ENCODE measurements at regions not wholly inside any gene's neighbourhood (a gene's known extent, or its start where the extent isn't known, plus 50 kb on each side); places are given as distances from the start of the nearest gene placed in this dataset.
"Not testable (repeated sequence)": the region's sequence is repeated elsewhere in the genome, so short reads cannot be mapped to it uniquely, and the experiment has no call there.

- no peak for DNase-seq (ENCODE audit: low read depth in 1 of 2, low spot score in 1 of 2)
- no peak overlapping the region for H3K27ac ChIP-seq
- no peaks in the 10 kb centered on the region for H3K4me1 ChIP-seq (ENCODE audit: low read depth)
- TF ChIP-seq CTCF (IDR thresholded peaks at IDR 0.05; ENCODE audit: low read depth, low read length): no peak
- no peaks in the 10 kb centered on the region for H3K36me3 ChIP-seq
- no peaks in the 10 kb centered on the region for H3K9me3 ChIP-seq (ENCODE audit: low read depth)
- H3K27me3 ChIP-seq: no peaks in the 10 kb centered on the region
- no peak overlapping the region for H3K4me3 ChIP-seq
Measured at GRCh38 chr16:21526923-21527807, 72.2 kb upstream of the METTL9 start.

DNA sequence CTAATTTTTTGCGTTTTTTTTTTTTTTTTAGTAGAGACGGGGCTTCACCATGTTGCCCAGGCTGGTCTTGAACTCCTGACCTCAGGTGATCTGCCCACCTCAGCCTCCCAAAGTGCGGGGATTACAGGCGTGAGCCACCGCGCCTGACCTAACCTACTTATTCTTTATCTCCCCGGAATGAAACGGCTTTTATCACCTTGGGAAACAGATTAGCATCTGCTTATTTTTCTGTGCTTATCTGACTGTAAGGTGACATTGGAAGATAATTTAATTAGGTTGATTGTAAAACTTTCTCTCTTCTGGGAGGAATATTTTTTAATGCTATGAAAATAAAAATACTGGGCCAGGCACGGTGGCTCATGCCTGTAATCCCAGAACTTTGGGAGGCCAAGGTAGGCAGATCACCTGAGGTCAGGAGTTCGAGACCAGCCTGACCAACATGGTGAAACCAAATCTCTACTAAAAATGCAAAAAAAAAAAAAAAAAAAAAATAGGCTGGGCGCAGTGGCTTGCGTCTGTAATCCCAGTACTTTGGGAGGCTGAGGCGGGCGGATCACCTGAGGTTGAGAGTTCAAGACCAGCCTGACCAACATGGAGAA is 70.2 kb upstream of the METTL9 start:
- H3K27ac ChIP-seq; H3K36me3 ChIP-seq; H3K4me1 ChIP-seq (ENCODE audit: low read depth); H3K27me3 ChIP-seq; H3K9me3 ChIP-seq (ENCODE audit: low read depth); H3K4me3 ChIP-seq; DNase-seq (ENCODE audit: low read depth in 1 of 2, low spot score in 1 of 2): not testable (repeated sequence)

DNA sequence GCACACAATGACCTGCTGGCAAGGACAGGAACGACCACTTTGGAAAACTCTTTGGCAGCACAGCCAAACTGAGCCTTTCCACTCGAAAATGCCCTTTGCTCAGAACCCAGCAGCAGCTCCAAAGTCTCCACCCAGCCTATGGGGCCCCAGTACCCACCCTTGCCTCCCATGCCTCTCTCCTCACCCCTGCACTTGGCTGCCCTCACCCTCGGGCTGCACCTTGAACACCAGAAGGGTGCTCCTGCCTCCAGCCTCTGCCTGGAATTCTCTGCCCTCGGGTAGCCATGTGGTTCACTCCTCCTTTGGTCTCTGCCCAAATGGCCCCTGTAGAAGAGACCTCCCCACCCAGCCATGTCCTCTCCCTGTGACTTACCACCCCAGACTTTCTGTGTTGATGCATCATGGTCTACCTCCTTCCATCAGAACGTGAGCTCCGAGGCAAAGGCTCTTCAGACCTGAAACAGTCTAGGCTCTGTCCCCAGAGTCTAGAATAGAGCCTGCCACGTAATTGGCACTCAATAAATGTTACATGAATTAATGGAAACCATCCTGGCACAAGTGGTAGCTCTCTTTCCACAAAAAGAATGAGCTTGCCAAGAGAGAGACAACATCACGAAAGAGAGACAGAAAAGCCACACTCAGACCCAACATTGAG is 68.5 kb upstream of the METTL9 start:
- H3K4me1 ChIP-seq (ENCODE audit: low read depth); H3K36me3 ChIP-seq: not testable (repeated sequence)

DNA sequence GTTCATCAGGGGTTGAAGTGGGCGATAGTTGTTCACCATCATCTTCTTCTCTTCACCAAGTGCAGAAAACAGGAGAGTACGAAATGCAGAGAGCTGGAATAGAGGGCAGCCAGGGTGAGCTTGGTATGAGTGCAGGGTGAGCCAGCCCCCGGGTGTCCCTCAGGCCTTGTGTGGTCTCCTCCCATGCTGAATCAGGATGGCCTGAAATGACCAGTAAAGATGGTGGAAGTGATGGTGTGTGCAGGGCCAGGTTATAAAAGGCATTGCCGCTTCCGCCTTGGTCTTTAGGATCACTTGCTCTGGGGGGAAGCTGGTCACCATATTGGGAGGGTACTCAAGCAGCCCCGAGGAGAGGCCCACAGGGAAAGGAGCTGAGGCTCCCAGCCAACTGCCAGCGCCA is 66.4 kb upstream of the METTL9 start:
- not testable (repeated sequence) for H3K4me1 ChIP-seq (ENCODE audit: low read depth); H3K27ac ChIP-seq; H3K4me3 ChIP-seq; H3K27me3 ChIP-seq; H3K36me3 ChIP-seq; DNase-seq (ENCODE audit: low read depth in 1 of 2, low spot score in 1 of 2); H3K9me3 ChIP-seq (ENCODE audit: low read depth)

More for the DNA sequence above, 68.5 kb upstream of the METTL9 start:
- H3K27me3 ChIP-seq; H3K9me3 ChIP-seq (ENCODE audit: low read depth); H3K4me3 ChIP-seq; DNase-seq (ENCODE audit: low read depth in 1 of 2, low spot score in 1 of 2); H3K27ac ChIP-seq: not testable (repeated sequence)

DNA sequence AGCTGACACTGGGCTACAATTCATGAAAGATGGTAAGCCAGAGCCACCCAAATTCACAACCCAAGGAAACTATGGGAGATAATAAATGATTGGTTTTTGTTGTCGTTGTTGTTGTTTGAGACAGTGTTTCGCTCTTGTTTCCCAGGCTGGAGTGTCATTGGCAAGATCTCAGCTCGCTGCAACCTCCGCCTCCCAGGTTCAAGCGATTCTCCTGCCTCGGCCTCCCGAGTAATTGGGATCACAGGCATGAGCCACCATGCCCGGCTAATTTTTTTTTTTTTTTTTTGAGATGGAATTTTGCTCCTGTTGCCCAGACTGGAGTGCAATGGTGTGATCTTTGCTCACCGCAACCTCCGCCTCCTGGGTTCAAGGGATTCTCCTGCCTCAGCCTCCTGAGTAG is 65.9 kb upstream of the METTL9 start:
- H3K4me3 ChIP-seq; H3K36me3 ChIP-seq; DNase-seq (ENCODE audit: low read depth in 1 of 2, low spot score in 1 of 2): not testable (repeated sequence)

GRCh38 chr16:21534561-21534960 is 64.8 kb upstream of the METTL9 start:
- not testable (repeated sequence) for H3K36me3 ChIP-seq; H3K4me3 ChIP-seq; H3K27ac ChIP-seq; H3K27me3 ChIP-seq; DNase-seq (ENCODE audit: low read depth in 1 of 2, low spot score in 1 of 2); H3K9me3 ChIP-seq (ENCODE audit: low read depth); H3K4me1 ChIP-seq (ENCODE audit: low read depth)

More for the DNA sequence above, 65.9 kb upstream of the METTL9 start:
- not testable (repeated sequence) for H3K27ac ChIP-seq; H3K27me3 ChIP-seq; H3K4me1 ChIP-seq (ENCODE audit: low read depth); H3K9me3 ChIP-seq (ENCODE audit: low read depth)

DNA sequence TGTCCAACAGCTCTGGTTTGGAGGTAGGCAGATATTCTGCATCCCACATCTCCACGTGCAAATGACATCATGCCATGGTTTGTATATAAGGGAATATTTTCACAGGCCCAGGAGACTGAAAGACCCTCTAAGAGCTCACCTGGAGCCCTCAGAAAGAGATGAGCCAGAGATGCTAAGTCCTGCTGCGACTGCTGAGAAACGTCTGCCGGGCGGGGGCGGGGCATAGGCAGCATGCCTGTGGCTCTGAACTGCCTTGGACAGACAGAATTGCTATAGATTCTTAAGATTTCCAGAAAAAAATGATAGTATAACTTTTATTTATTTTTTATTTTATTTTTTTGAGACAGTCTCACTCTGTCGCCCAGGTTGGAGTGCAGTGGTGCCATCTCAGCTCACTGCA is 64.2 kb upstream of the METTL9 start:
- H3K9me3 ChIP-seq (ENCODE audit: low read depth); H3K27me3 ChIP-seq: not testable (repeated sequence)

DNA sequence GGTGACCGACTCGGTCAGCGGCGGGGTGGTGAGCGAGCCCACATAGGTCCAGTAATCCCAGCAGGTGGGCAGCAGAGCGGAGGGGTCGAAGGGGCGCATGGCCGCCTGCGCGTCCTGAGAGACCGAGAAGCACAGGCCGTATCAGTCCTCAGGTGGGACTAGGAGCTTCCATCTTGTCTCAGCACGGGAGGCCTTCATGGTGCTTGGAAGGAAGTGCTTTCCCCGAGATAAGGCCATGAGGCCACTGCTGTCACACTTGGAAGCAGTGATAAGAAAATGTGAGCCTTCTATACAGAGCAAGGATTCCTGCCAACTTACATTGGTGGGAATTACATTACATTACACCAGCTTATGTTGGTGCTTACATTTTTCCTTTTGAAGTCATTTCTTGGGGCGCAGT is 62.6 kb upstream of the METTL9 start:
- not testable (repeated sequence) for H3K27ac ChIP-seq; H3K9me3 ChIP-seq (ENCODE audit: low read depth); H3K4me3 ChIP-seq; H3K4me1 ChIP-seq (ENCODE audit: low read depth); DNase-seq (ENCODE audit: low read depth in 1 of 2, low spot score in 1 of 2); H3K36me3 ChIP-seq; H3K27me3 ChIP-seq

More for the DNA sequence above, 64.2 kb upstream of the METTL9 start:
- not testable (repeated sequence) for H3K4me3 ChIP-seq; DNase-seq (ENCODE audit: low read depth in 1 of 2, low spot score in 1 of 2); H3K4me1 ChIP-seq (ENCODE audit: low read depth); H3K36me3 ChIP-seq; H3K27ac ChIP-seq

DNA sequence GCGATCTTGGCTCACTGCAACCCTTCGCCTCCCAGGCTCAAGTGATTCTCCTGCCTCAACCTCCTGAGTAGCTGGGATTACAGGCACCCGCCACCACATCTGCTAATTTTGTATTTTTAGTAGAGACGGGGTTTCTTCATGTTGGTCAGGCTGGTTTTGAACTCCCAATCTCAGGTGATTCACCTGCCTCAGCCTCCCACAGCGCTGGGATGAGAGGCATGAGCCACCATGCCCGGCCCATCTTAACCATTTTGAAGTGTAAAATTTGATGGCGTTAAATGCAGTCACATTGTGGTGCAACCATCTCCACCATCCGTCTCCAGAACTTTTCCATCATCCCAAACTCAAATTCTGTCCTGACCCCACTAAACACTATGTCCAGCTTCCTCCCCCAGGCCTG is 61.8 kb upstream of the METTL9 start:
- H3K36me3 ChIP-seq; H3K4me3 ChIP-seq; H3K27ac ChIP-seq; H3K9me3 ChIP-seq (ENCODE audit: low read depth); H3K4me1 ChIP-seq (ENCODE audit: low read depth); DNase-seq (ENCODE audit: low read depth in 1 of 2, low spot score in 1 of 2); H3K27me3 ChIP-seq: not testable (repeated sequence)

DNA sequence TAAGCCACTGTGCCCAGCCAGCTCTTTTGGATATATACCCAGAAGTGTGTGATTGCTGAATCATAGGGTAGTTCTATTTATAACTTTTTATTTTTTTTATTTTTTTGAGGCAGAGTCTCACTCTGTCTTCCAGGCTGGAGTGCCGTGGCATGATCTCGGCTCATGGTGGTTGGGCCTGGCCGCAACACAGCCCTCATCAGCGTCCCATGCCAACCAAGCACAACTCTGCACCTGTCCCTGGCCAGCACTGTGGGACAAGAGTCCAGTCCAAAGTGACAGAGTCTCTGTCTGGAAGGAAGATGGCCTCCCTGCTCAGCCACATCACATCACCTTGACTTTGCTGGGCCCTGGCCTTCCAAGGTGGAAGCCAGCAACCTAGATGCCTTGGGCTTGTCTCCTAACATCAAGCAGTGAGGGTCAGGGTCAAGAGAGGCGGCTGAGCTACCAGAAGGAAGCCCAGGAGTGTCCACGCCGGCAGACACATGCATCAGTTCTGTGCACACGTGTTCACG is 60.2 kb upstream of the METTL9 start:
- H3K27ac ChIP-seq; H3K9me3 ChIP-seq (ENCODE audit: low read depth); H3K4me3 ChIP-seq; H3K36me3 ChIP-seq; DNase-seq (ENCODE audit: low read depth in 1 of 2, low spot score in 1 of 2); H3K4me1 ChIP-seq (ENCODE audit: low read depth); H3K27me3 ChIP-seq: not testable (repeated sequence)

DNA sequence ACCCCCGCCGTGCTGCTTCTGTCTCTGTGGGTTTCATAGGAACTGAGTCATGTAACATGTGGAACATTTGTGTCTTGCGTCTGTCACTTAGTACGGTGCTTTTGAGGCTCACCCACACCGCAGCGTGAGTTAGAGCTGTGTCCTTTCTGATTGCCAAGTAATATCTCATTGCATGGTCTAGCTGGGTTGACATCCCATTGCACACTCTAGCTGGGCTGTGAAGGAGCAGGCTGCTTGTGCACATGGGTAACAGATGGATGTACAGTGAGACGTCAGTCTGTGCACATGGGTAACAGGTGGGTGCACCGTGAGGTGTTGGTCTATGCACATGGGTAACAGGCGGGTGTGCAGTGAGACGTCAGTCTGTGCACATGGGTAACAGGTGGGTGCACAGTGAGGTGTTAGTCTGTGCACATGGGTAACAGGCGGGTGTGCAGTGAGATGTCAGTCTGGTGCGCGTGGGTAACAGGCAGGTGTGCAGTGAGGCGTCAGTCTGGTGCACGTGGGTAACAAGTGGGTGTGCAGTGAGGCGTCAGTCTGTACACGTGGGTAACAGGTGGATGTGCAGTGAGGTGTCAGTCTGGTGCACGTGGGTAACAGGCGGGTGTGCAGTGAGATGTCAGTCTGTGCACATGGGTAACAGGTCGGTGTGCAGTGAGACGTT is 58.5 kb upstream of the METTL9 start:
- H3K9me3 ChIP-seq (ENCODE audit: low read depth); H3K27me3 ChIP-seq; H3K4me3 ChIP-seq; DNase-seq (ENCODE audit: low read depth in 1 of 2, low spot score in 1 of 2); H3K27ac ChIP-seq; H3K4me1 ChIP-seq (ENCODE audit: low read depth); H3K36me3 ChIP-seq: not testable (repeated sequence)

DNA sequence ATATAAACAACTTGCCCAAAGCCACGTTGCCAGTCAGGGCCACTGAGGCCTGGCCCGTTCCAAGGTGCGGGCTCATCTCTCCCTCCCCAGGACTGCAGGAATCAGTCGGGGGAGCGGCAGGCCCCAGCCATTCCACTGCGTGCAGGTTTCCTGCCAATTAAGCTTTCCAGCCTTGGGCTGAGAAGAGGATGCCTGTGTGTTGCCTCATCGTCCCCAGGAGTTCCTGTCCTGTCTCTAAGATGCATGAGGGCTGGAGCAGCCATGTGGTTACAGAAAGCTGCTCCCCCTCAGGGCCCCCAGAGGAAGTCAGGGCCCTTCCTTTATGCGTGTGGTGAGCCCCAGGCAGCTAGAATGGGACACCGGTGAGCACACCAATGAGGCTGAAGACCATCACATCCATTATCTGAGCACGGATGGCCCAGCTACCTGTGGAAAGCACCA is 57.7 kb upstream of the METTL9 start:
- not testable (repeated sequence) for H3K27me3 ChIP-seq; DNase-seq (ENCODE audit: low read depth in 1 of 2, low spot score in 1 of 2); H3K9me3 ChIP-seq (ENCODE audit: low read depth); H3K36me3 ChIP-seq; H3K4me1 ChIP-seq (ENCODE audit: low read depth); H3K27ac ChIP-seq; H3K4me3 ChIP-seq

Measured in cardiac muscle cell (in vitro differentiated cells and primary cell).